GM18907 (cell line): ENCODE measurements at regions not wholly inside any gene's neighbourhood (a gene's known extent, or its start where the extent isn't known, plus 50 kb on each side); places are given as distances from the start of the nearest gene placed in this dataset.
"Not testable (repeated sequence)": the region's sequence is repeated elsewhere in the genome, so short reads cannot be mapped to it uniquely, and the experiment has no call there.

ENCODE experiments used
- ATAC-seq: cut with Tn5 transposase; IDR thresholded peaks from one replicate; pipeline ENCODE4 v1.9.1; 2021; ENCODE audit warnings: mild to moderate bottlenecking, moderate library complexity; ENCODE audit not compliant: unreplicated experiment

GRCh38 chr3:72174040-72174439 is 389.1 kb upstream of the PROK2 start:
- no peak for ATAC-seq

GRCh38 chr3:72171946-72172345 is 387.0 kb upstream of the PROK2 start:
- ATAC-seq, result no peak

- no peak for ATAC-seq
Measured at GRCh38 chr3:72171463-72171881, 386.5 kb upstream of the PROK2 start.

GRCh38 chr3:72169561-72170472 is 384.9 kb upstream of the PROK2 start:
- no peak for ATAC-seq

GRCh38 chr3:72169120-72169519 is 384.2 kb upstream of the PROK2 start:
- no peak for ATAC-seq

GRCh38 chr3:72165808-72166207 is 380.9 kb upstream of the PROK2 start:
- no peak for ATAC-seq

- no peak for ATAC-seq
Measured at GRCh38 chr3:72165317-72165716, 380.4 kb upstream of the PROK2 start.

- ATAC-seq, result no peak
Measured at GRCh38 chr3:72164635-72164978, 379.7 kb upstream of the PROK2 start.

- ATAC-seq, result peak; percentile 93
Measured at GRCh38 chr3:72163809-72164634, 379.1 kb upstream of the PROK2 start.

GRCh38 chr3:72162649-72163184 is 377.8 kb upstream of the PROK2 start:
- no peak for ATAC-seq

GRCh38 chr3:72161881-72162595 is 377.1 kb upstream of the PROK2 start:
- ATAC-seq, result no peak

- not testable (repeated sequence) for ATAC-seq
Measured at GRCh38 chr3:72161285-72161684, 376.3 kb upstream of the PROK2 start.

GRCh38 chr3:72160351-72160750 is 375.4 kb upstream of the PROK2 start:
- no peak for ATAC-seq

- no peak for ATAC-seq
Measured at GRCh38 chr3:72159487-72159886, 374.5 kb upstream of the PROK2 start.

- ATAC-seq, result no peak
Measured at GRCh38 chr3:72158639-72159326, 373.8 kb upstream of the PROK2 start.

GRCh38 chr3:72157748-72158638 is 373.0 kb upstream of the PROK2 start:
- peak; percentile 83 for ATAC-seq

GRCh38 chr3:72155391-72156064 is 370.6 kb upstream of the PROK2 start:
- ATAC-seq, result no peak

- ATAC-seq, result no peak
Measured at GRCh38 chr3:72154391-72155335, 369.7 kb upstream of the PROK2 start.
